ENCODE measurements at regions not wholly inside any gene's neighbourhood (a gene's known extent, or its start where the extent isn't known, plus 50 kb on each side); places are given as distances from the start of the nearest gene placed in this dataset.

DNA sequence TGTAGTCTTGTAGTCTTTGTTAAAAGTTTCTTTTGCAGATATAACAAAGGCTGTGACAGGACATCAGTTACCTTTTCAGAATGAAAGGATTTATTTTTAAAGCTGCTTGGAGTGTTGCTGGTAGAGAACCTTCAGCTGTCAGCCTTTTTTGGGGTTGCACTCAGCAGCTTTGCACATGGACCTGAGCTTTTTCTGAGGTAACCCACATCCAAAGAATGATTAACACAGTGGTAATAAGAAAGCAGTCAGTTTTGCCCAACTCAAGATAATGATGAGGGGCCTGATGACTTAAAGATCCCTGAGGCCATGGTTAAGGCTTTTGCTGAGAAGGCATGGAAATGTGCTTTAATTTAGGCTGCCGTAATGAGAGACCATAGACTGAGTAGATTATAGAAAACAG, 1042.7 kb downstream of the PLOD2 start:
- Mint-ChIP-seq H3K27ac (no peak overlapping the region), H3K36me3 (ENCODE audit: insufficient read depth) (no peaks in the 10 kb centered on the region), H3K9me3 (ENCODE audit: low read depth) (no peaks in the 10 kb centered on the region), H3K4me1 (ENCODE audit: low read depth) (no peaks in the 10 kb centered on the region), H3K4me3 (ENCODE audit: low read depth) (no peak overlapping the region), H3K27me3 (peaks cover 3% of the 10 kb centered on the region)
- TF ChIP-seq, protein P1, sequence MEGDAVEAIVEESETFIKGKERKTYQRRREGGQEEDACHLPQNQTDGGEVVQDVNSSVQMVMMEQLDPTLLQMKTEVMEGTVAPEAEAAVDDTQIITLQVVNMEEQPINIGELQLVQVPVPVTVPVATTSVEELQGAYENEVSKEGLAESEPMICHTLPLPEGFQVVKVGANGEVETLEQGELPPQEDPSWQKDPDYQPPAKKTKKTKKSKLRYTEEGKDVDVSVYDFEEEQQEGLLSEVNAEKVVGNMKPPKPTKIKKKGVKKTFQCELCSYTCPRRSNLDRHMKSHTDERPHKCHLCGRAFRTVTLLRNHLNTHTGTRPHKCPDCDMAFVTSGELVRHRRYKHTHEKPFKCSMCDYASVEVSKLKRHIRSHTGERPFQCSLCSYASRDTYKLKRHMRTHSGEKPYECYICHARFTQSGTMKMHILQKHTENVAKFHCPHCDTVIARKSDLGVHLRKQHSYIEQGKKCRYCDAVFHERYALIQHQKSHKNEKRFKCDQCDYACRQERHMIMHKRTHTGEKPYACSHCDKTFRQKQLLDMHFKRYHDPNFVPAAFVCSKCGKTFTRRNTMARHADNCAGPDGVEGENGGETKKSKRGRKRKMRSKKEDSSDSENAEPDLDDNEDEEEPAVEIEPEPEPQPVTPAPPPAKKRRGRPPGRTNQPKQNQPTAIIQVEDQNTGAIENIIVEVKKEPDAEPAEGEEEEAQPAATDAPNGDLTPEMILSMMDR (IDR thresholded peaks at IDR 0.05; ENCODE audit: unreplicated experiment) = no peak
- DNase-seq (ENCODE audit: low spot score, unreplicated experiment) = no peak

DNA sequence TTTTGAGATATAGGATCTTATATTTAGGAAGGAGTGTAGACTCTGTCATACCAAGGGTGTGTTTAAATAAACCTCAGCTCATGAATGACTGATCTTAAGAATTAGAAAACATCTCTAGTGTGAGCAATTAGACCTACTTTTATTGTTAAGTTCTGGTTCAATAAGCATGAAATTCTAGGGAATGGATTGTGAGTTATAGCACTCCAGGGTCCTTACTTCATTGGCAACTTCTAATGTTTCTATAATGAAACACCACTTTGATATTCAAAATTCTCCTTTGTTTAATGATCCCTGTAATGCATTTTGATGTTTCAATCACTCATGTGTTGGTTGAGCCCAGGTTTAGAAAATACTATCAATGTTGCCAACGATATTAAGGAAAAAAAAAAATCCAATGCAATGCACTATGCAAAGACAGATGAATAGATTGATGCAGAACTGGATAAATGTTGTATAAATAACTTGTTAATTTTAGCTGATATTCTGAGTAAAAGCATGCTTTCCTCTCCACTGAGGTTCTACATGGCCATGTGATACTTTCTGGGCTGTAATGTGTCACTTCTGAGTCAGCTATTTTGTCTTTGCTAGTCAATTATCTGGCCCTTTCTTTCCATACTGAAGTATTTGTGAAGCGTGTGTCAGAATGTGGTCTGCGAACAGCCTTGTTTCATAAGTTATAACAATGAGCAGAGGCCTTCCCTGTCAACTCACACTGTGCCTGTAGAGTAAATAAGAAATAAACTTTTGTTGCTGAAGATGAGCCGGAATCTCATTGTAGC, 1035.9 kb downstream of the PLOD2 start:
- Mint-ChIP-seq H3K36me3 (ENCODE audit: insufficient read depth) (no peaks in the 10 kb centered on the region), H3K4me3 (ENCODE audit: low read depth) (no peak overlapping the region), H3K4me1 (ENCODE audit: low read depth) (no peaks in the 10 kb centered on the region), H3K27me3 (no peaks in the 10 kb centered on the region), H3K9me3 (ENCODE audit: low read depth) (no peaks in the 10 kb centered on the region), H3K27ac (no peak overlapping the region)
- TF ChIP-seq, protein P1 (IDR thresholded peaks at IDR 0.05; ENCODE audit: unreplicated experiment) = no peak
- DNase-seq (ENCODE audit: low spot score, unreplicated experiment) = no peak

DNA sequence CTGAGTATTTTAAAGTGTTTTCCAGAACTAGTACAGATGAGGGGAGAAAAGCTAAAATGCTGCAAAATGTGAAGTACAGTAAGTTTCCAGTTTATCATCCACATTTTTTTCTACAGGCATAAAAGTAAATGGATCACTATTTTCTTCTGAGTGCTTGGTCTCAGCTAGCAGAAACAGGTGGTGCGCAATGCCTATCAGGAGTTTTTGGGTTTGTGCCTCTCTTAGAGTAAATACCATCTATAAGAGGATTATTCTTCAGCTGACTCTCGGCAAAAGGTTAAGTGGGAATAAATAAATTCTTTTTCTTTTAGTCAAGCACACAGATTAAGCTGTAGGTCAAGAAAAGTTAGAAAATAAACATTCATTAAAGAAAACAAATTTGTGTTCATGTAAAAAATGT, 1027.7 kb downstream of the PLOD2 start:
- no peaks in the 10 kb centered on the region for H3K27me3 Mint-ChIP-seq
- H3K27ac Mint-ChIP-seq = no peak overlapping the region
- no peak overlapping the region for H3K4me3 Mint-ChIP-seq (ENCODE audit: low read depth)
- H3K4me1 Mint-ChIP-seq (ENCODE audit: low read depth) = no peaks in the 10 kb centered on the region
- H3K36me3 Mint-ChIP-seq (ENCODE audit: insufficient read depth) = no peaks in the 10 kb centered on the region
- H3K9me3 Mint-ChIP-seq (ENCODE audit: low read depth) = no peaks in the 10 kb centered on the region
- DNase-seq (ENCODE audit: low spot score, unreplicated experiment) = no peak
- TF ChIP-seq, protein P1 (IDR thresholded peaks at IDR 0.05; ENCODE audit: unreplicated experiment) = no peak

DNA sequence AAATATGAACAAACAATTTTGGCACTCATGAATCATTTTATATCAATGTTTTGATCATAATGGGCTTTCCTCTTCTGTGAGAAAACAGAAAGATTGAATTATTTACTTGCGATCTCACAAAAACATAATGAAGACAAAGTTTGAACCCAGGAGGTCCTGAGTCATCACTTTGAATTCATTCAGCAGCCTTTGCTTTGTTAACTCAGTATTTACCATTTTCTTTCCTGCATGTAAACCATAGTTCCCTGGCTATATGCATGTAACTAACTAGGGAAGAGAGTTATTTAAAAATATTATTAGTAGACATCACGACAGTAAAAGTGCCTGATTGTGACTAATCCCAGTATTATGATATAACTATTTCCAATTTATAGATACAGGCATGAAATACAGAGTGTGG, 1026.2 kb downstream of the PLOD2 start:
- H3K4me3 Mint-ChIP-seq (ENCODE audit: low read depth) = no peak overlapping the region
- no peak for DNase-seq (ENCODE audit: low spot score, unreplicated experiment)

DNA sequence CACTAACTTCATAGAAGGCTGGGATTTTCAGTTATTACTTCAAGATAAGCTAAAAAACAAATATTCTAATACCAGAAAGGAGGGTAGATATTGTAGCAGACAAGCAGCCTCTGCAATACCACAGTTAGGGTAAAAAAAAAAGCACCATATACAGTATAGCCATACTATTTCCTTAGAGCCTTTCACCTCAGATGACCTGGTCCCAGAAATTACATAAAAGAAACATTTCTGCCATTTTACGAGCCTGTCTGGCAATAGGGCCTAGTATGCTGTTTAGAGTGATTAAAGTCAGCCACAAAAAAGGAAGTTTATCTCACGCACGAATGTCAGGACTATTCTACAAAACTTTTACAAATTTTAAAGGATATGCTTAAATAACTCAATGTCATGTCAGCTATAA, 1016.6 kb downstream of the PLOD2 start:
- Mint-ChIP-seq H3K36me3 (ENCODE audit: insufficient read depth) (no peaks in the 10 kb centered on the region), H3K9me3 (ENCODE audit: low read depth) (no peaks in the 10 kb centered on the region), H3K4me3 (ENCODE audit: low read depth) (no peak overlapping the region), H3K4me1 (ENCODE audit: low read depth) (no peaks in the 10 kb centered on the region), H3K27ac (no peak overlapping the region), H3K27me3 (no peaks in the 10 kb centered on the region)
- no peak for DNase-seq (ENCODE audit: low spot score, unreplicated experiment)
- TF ChIP-seq, protein P1 (IDR thresholded peaks at IDR 0.05; ENCODE audit: unreplicated experiment) = no peak

More for the DNA sequence above, 1026.2 kb downstream of the PLOD2 start:
- Mint-ChIP-seq H3K9me3 (ENCODE audit: low read depth) (no peaks in the 10 kb centered on the region), H3K4me1 (ENCODE audit: low read depth) (no peaks in the 10 kb centered on the region), H3K36me3 (ENCODE audit: insufficient read depth) (no peaks in the 10 kb centered on the region), H3K27me3 (no peaks in the 10 kb centered on the region), H3K27ac (no peak overlapping the region)
- TF ChIP-seq, protein P1 (IDR thresholded peaks at IDR 0.05; ENCODE audit: unreplicated experiment) = no peak

Data from progenitor cell of endocrine pancreas (in vitro differentiated cells).